B cell (primary cell): ENCODE measurements at regions not wholly inside any gene's neighbourhood (a gene's known extent, or its start where the extent isn't known, plus 50 kb on each side); places are given as distances from the start of the nearest gene placed in this dataset.

Experiments used
- CTCF ChIP-seq: fragments of 200-600 bp; IDR thresholded peaks from one replicate; pipeline ENCODE4 v1.8.0; 2022; ENCODE audit warnings: antibody characterized with exemption, mild to moderate bottlenecking
- EZH2 ChIP-seq: IDR thresholded peaks from 2 replicates; pipeline ENCODE4 v1.6.1; 2012; ENCODE audit warnings: borderline replicate concordance, low read depth, mild to moderate bottlenecking, moderate library complexity, low read length; ENCODE audit not compliant: insufficient read depth, poor library complexity, severe bottlenecking

- TF ChIP-seq CTCF (no peak), EZH2 (no peak)
Measured at GRCh38 chr5:43967165-43967564, 364.2 kb downstream of the NNT start.
